CD4-positive, alpha-beta T cell (primary cell): ENCODE measurements at regions not wholly inside any gene's neighbourhood (a gene's known extent, or its start where the extent isn't known, plus 50 kb on each side); places are given as distances from the start of the nearest gene placed in this dataset.

Experiments used
- ATAC-seq: fragments of 200-7000 bp; cut with Tn5 transposase; one replicate; pipeline ENCODE4 v1.10.0; 2022; ENCODE audit warnings: mild to moderate bottlenecking; ENCODE audit not compliant: poor library complexity
- CTCF ChIA-PET: fragments of 350-600 bp; sonication (Branson Sonifier 250); formaldehyde crosslinking; loops from one replicate; lab custom pipeline; 2021; ENCODE audit warnings: antibody characterized with exemption, inconsistent platforms; lab: Charles Lee
- POLR2A ChIA-PET: fragments of 350-600 bp; sonication (Branson Sonifier 250); formaldehyde crosslinking; loops from one replicate; lab custom pipeline; 2021; ENCODE audit warnings: antibody characterized with exemption, inconsistent platforms; lab: Charles Lee
- DNase-seq, 14 experiments: peaks; one replicate each; pipeline ENCODE4 v3.0.0-alpha.2; 2013 to 2020; ENCODE audit warnings: mixed read lengths in 2 of 14
- H3K27ac ChIP-seq, 2 donors: one replicate each; pipeline versions ENCODE4 v1.5.1 to v1.7.0; 2013; ENCODE audit warnings: low read length in 2 of 2, low read depth in 1 of 2, mild to moderate bottlenecking in 1 of 2
- H3K27me3 ChIP-seq, 2 experiments: 1 replicate in 1 of 2; 2 replicates in 1 of 2; pipeline versions ENCODE4 v1.6.1 to v1.7.0; 2013; ENCODE audit warnings: low read length in 2 of 2, control low read depth in 1 of 2, mild to moderate bottlenecking in 1 of 2, moderate library complexity in 1 of 2; ENCODE audit not compliant: insufficient read depth in 2 of 2, control insufficient read depth in 1 of 2
- H3K36me3 ChIP-seq: one replicate; pipeline ENCODE4 v1.6.1; 2013; ENCODE audit warnings: low read length, control low read depth; ENCODE audit not compliant: insufficient read depth
- H3K4me1 ChIP-seq: one replicate; pipeline ENCODE4 v1.6.1; 2013; ENCODE audit warnings: low read length, control low read depth; ENCODE audit not compliant: insufficient read depth
- H3K4me3 ChIP-seq: one replicate; pipeline ENCODE4 v1.5.1; 2013; ENCODE audit warnings: mild to moderate bottlenecking, low read length, moderate library complexity
- H3K9me3 ChIP-seq, 2 experiments: 1 replicate in 1 of 2; 2 replicates in 1 of 2; pipeline versions ENCODE4 v1.6.1 to v1.7.0; 2013; ENCODE audit warnings: low read length in 2 of 2, mild to moderate bottlenecking in 2 of 2, control low read depth in 1 of 2, moderate library complexity in 1 of 2; ENCODE audit not compliant: control insufficient read depth in 1 of 2, insufficient read depth in 1 of 2
- H3K27ac Mint-ChIP-seq: one replicate; pipeline ENCODE4 v1.8.0; 2020; ENCODE audit warnings: mixed read lengths
- H3K27me3 Mint-ChIP-seq: one replicate; pipeline ENCODE4 v1.8.0; 2021; ENCODE audit warnings: mixed read lengths
- H3K36me3 Mint-ChIP-seq: one replicate; pipeline ENCODE4 v1.8.0; 2021; ENCODE audit warnings: low read depth, mixed read lengths
- H3K4me1 Mint-ChIP-seq: one replicate; pipeline ENCODE4 v1.8.0; 2021; ENCODE audit warnings: low read depth, mixed read lengths
- H3K4me3 Mint-ChIP-seq: one replicate; pipeline ENCODE4 v1.8.0; 2020; ENCODE audit warnings: mild to moderate bottlenecking, mixed read lengths
- H3K9me3 Mint-ChIP-seq: one replicate; pipeline ENCODE4 v1.8.0; 2020; ENCODE audit warnings: mixed read lengths
- CTCF ChIP-seq: fragments of 200-600 bp; IDR thresholded peaks from one replicate; pipeline ENCODE4 v1.8.0; 2022; ENCODE audit warnings: antibody characterized with exemption, mild to moderate bottlenecking
- intact Hi-C, 2 experiments: fragments of 100-400 bp; cut with DNase I in 1 of 2; cut with micrococcal nuclease in 1 of 2; formaldehyde crosslinking; loops; one replicate each; pipeline versions ENCODE4 v1.15.1 to v1.9.0; 2023 to 2025; cut with DNase I, micrococcal nuclease

GRCh38 chr6:40948570-40948969 is 90.5 kb downstream of the UNC5CL start:
- no peaks in the 10 kb centered on the region for H3K9me3 ChIP-seq
- ChIA-PET POLR2A (no interaction called here), CTCF (no interaction called here)
- H3K36me3 ChIP-seq = no peaks in the 10 kb centered on the region
- H3K4me1 ChIP-seq = no peaks in the 10 kb centered on the region
- Mint-ChIP-seq H3K9me3 (no peaks in the 10 kb centered on the region), H3K36me3 (no peaks in the 10 kb centered on the region), H3K27me3 (peaks cover 19% of the 10 kb centered on the region), H3K27ac (no peak overlapping the region), H3K4me1 (no peaks in the 10 kb centered on the region), H3K4me3 (no peak overlapping the region)
- intact Hi-C loops = no loop called here
- H3K27me3 ChIP-seq = peaks cover 0 to 5% of the 10 kb centered on the region in 2 experiments
- DNase-seq = no peak
- no peak overlapping the region for H3K4me3 ChIP-seq
- ATAC-seq = no peak
- TF ChIP-seq CTCF = no peak
- H3K27ac ChIP-seq = no peak overlapping the region

- POLR2A ChIA-PET = no interaction called here
- Histone ChIP-seq H3K27ac (no peak overlapping the region), H3K27me3 (peaks cover 0 to 5% of the 10 kb centered on the region in 2 experiments), H3K4me1 (no peaks in the 10 kb centered on the region), H3K9me3 (no peaks in the 10 kb centered on the region), H3K36me3 (no peaks in the 10 kb centered on the region), H3K4me3 (no peak overlapping the region)
- TF ChIP-seq CTCF = no peak
- Mint-ChIP-seq H3K36me3 (no peaks in the 10 kb centered on the region), H3K4me3 (no peak overlapping the region), H3K27ac (no peak overlapping the region), H3K27me3 (peaks cover 19% of the 10 kb centered on the region), H3K9me3 (no peaks in the 10 kb centered on the region), H3K4me1 (no peaks in the 10 kb centered on the region)
- CTCF ChIA-PET = no interaction called here
- DNase-seq (no peak), ATAC-seq (no peak)
- intact Hi-C loops = no loop called here
Observed at GRCh38 chr6:40947876-40948526, 91.0 kb downstream of the UNC5CL start.

- ChIA-PET CTCF (no interaction called here), POLR2A (no interaction called here)
- Mint-ChIP-seq H3K9me3 (no peaks in the 10 kb centered on the region), H3K4me3 (no peak overlapping the region), H3K4me1 (no peaks in the 10 kb centered on the region), H3K36me3 (no peaks in the 10 kb centered on the region), H3K27ac (no peak overlapping the region), H3K27me3 (peaks cover 23% of the 10 kb centered on the region)
- intact Hi-C loops = no loop called here
- no peaks in the 10 kb centered on the region for H3K4me1 ChIP-seq
- no peak overlapping the region for H3K4me3 ChIP-seq
- TF ChIP-seq CTCF = no peak
- no peak overlapping the region for H3K27ac ChIP-seq
- H3K9me3 ChIP-seq = no peaks in the 10 kb centered on the region
- H3K36me3 ChIP-seq = no peaks in the 10 kb centered on the region
- no peak for ATAC-seq
- no peaks in the 10 kb centered on the region for H3K27me3 ChIP-seq
- DNase-seq = no peak
Observed at GRCh38 chr6:40946738-40947301, 92.2 kb downstream of the UNC5CL start.
